Fibroblast of pulmonary artery (primary cell): ENCODE measurements at regions not wholly inside any gene's neighbourhood (a gene's known extent, or its start where the extent isn't known, plus 50 kb on each side); places are given as distances from the start of the nearest gene placed in this dataset.

ENCODE experiments used
- DNase-seq: peaks from one replicate; pipeline ENCODE4 v3.0.0-alpha.2; 2010; ENCODE audit warnings: low read depth
- H3K4me3 ChIP-seq: replicated peaks from 2 replicates; pipeline ENCODE4 v1.5.1; 2011; ENCODE audit warnings: low read depth, mild to moderate bottlenecking, control low read depth, low read length, moderate library complexity
- TF ChIP-seq, protein P1 (sequence below): IDR thresholded peaks from 2 replicates; pipeline ENCODE4 v1.5.1; 2011; ENCODE audit warnings: mild to moderate bottlenecking, control low read depth, low read length, inconsistent platforms; ENCODE audit errors: missing control alignments

DNA sequence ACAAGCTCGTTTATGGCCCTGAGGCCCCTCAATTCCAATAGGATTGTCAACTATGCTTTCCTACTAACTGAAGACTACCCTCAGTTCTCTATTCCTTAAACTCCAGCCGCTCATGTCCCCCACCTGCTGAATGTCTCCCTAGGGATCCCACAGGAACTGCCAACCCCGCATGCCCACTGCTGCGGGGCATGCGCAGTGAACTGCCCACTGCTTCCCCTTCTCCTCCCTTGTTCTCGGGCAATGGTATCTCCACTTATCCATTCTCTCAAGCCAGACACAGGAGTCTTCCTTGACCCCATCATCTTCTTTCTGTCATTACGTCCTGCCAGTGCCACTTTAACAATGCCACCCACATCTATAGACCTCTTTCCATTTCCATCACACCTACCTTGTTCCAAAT lies 90.0 kb downstream of the FGF18 start:
- no peak for DNase-seq
- no peak overlapping the region for H3K4me3 ChIP-seq
- TF ChIP-seq, protein P1, sequence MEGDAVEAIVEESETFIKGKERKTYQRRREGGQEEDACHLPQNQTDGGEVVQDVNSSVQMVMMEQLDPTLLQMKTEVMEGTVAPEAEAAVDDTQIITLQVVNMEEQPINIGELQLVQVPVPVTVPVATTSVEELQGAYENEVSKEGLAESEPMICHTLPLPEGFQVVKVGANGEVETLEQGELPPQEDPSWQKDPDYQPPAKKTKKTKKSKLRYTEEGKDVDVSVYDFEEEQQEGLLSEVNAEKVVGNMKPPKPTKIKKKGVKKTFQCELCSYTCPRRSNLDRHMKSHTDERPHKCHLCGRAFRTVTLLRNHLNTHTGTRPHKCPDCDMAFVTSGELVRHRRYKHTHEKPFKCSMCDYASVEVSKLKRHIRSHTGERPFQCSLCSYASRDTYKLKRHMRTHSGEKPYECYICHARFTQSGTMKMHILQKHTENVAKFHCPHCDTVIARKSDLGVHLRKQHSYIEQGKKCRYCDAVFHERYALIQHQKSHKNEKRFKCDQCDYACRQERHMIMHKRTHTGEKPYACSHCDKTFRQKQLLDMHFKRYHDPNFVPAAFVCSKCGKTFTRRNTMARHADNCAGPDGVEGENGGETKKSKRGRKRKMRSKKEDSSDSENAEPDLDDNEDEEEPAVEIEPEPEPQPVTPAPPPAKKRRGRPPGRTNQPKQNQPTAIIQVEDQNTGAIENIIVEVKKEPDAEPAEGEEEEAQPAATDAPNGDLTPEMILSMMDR: no peak

GRCh38 chr5:171512397-171512796 lies 93.0 kb downstream of the FGF18 start:
- no peak overlapping the region for H3K4me3 ChIP-seq
- DNase-seq: no peak
- TF ChIP-seq, protein P1: no peak

DNA sequence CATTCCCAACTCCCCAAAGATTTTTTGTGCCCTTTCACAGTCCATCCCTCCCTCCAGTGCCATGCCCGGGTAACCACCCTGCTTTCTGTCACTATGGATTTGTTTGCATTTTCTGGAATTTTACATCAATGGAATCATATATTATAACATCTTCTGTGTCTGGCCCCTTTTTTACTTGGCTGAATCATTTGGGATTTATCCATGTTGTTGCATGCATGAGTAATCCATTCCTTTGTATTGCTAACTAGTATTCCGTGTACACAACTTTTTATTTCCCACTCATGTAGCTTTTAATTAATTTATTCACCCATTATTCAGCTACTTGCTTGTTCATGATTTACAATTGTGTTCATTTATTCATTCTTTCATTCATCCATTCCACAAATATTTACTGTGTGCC lies 94.1 kb downstream of the FGF18 start:
- H3K4me3 ChIP-seq: no peak overlapping the region
- no peak for DNase-seq
- TF ChIP-seq, protein P1: no peak

DNA sequence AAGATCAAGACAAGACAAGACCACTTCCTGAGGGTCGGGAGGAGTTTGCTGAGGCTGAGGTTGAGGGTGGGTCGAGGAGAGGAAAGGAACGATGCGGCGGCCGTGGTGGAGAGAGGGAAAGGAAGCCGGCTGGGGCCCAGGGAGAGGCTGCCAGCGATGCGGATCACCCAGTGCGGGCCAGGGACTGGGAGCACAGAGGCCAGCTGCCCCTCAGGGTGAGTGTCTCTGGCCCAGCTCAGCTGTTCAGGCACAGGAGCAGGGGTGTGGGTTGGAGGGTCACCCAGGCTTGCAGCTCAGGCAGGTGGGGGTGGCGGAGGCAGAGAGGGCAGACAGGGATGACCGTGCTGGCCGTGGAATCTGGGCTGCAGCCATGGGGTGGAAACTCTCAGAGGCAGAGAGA lies 99.5 kb downstream of the FGF18 start:
- no peak for DNase-seq
- no peak overlapping the region for H3K4me3 ChIP-seq
- TF ChIP-seq, protein P1: no peak

DNA sequence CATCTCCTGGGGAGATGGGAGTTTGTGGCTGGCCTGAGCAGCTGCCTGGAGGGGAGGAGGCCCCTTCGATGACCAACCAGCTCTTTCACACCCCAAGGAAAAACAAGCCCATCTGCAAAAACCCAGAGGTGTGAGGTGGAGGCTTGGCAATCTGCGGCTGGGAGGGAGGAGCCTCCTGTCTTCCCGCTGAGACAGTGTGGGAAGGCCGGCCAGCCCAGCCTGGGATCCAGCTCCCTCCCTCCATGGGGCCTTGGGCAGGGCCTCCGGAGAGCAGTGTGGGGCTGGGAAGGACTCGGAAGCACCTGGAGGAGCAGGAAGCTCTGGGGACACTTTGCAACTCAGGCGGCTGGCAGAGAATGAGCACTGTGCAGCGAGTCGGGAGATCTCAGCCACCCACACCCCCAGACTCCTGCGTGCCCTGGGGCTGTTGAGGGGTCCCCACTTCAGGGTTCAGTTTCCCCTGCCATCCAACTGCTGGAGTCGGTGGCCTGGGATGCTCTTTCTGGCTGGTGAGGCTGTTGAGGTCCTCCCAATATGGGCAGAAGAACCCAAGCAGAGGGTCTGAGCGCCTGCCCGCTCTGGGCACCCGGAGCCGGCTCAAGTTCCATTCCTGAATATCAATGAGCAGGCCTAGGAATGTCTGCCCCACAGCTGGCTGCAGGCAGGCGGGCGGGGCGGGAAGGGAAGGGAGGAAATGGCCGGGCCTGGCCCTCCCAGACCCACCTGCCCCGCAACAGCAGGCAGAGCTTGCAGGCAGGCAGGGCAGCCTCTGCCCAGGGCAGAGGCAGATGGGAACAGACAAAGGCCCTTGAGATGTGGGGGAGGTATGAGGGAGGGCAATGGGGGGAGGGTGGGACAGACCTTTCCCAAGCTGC lies 101.1 kb downstream of the FGF18 start:
- TF ChIP-seq, protein P1: no peak
- peak; percentile 13 for DNase-seq
- H3K4me3 ChIP-seq: no peak overlapping the region

DNA sequence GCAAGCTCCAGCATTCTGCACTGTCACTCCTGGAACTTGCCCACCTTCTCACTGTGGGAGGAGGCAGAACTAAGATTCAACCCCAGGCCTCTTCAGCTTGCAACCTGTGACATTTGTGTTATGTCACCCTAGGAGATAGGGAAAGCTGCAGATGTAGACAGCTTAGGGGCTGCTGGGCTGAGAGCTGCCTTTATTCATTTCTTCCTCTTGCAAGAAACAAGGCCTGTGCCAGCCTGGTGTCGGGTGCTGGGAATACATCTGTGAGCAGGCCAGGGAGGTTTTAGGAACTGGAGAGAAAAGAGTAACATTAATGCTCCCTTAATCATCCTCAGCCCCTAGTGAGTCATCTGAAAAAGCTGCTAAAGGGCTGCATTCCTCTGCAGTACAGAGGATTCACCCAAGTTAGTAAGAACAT lies 101.8 kb downstream of the FGF18 start:
- H3K4me3 ChIP-seq: no peak overlapping the region
- DNase-seq: peak; percentile 84
- TF ChIP-seq, protein P1: peak; percentile 11

DNA sequence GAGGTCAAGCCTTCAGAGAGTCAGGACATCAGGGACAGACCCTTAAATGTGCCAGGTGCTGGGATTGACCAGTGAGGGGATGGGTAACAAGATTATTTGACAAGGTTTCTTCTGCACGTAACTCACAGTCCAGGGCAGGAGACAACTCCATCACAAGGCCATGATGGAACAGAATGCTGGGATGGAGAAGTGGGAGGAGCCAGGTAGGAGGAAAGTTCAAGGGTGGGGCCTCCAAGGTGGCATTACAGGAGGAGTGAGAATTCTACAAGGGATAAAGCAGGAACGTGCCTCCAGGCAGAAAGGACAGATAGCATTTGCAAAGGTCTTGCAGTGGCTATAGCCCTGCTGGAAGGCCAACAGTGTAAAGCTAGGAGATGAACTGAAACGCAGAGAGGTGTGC lies 102.2 kb downstream of the FGF18 start:
- no peak overlapping the region for H3K4me3 ChIP-seq
- TF ChIP-seq, protein P1: no peak
- no peak for DNase-seq
